GM19239 (cell line): ENCODE measurements at regions not wholly inside any gene's neighbourhood (a gene's known extent, or its start where the extent isn't known, plus 50 kb on each side); places are given as distances from the start of the nearest gene placed in this dataset.
"Not testable (repeated sequence)": the region's sequence is repeated elsewhere in the genome, so short reads cannot be mapped to it uniquely, and the experiment has no call there.

Experiments
- DNase-seq: peaks from one replicate; pipeline ENCODE4 v3.0.0; 2011; ENCODE audit warnings: low spot score; ENCODE audit not compliant: insufficient read length
- FAIRE-seq: peaks from 2 replicates; lab custom pipeline; 2011; peaks lifted over from hg19 to GRCh38; lab: Jason Lieb, UNC

DNA sequence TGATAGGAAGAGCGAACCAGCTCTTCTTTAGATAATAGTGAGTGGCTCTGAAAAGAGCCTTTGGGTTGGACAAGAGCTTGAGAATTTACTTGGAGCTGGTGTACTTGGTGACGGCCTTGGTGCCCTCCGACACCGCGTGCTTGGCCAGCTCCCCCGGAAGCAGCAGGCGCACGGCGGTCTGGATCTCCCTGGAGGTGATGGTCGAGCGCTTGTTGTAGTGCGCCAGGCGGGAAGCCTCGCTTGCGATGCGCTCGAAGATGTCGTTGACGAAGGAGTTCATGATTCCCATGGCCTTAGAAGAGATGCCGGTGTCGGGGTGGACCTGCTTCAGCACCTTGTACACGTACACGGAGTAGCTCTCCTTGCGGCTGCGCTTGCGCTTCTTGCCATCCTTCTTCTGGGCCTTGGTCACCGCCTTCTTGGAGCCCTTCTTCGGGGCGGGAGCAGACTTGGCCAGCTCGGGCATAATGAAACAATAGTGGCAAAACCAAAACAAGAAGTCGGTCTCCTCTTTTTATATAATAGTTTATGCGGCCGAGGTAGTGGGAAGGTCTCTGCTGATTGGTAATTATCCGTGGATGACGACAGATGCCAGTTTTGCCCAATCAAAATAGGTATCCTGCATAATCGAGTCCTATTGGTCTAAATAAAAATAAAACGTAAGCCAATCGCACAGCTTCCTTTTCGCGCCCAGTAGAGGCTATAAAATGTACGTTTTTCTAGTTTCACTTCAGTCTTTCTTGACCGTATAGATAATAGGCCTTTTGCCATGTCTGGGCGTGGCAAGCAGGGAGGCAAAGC, 104.6 kb downstream of the OR2B2 start:
- DNase-seq: not testable (repeated sequence)
- peak; percentile 98 for FAIRE-seq

DNA sequence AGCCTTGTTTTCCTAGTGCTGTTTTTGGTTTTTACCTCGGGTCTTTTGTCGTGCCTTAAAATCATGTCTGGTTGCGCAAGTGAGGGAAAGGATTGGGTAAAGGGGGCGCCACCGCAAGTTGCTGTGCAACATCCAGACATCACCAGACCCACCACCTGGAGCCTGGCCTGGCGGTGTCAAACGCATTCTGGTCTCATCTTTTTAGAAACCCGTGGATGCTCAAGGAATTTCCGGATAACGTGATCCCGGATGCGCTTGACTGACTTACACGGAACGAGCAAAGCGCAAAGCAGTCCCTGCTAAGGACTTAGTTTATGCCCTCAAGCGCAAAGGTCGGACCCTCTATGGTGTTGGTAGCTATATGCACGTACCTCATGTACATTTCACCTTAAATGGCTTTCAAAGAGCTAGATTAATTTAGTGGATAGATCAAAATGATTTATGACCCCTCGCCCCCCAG, 105.2 kb downstream of the OR2B2 start:
- no peak for DNase-seq

DNA sequence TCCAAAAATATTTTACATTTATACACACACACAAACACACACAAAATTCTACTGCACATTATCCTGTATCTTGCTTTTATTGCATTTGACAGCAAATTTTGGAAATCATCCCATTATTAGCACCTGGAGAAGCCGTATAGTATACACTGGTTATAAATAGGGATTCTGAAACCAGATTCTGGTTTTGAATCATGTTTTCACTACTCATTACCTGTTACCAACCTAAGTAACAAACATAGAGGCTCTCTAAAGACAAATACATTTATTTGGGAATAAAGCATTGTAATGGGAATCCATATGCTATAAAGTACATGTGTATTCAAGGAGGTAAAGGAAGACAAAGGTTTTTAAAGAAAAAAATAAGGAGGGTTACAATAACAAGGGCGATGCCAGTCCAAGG, 106.8 kb downstream of the OR2B2 start:
- FAIRE-seq: no peak

More for the DNA sequence above, 105.2 kb downstream of the OR2B2 start:
- FAIRE-seq: no peak

DNA sequence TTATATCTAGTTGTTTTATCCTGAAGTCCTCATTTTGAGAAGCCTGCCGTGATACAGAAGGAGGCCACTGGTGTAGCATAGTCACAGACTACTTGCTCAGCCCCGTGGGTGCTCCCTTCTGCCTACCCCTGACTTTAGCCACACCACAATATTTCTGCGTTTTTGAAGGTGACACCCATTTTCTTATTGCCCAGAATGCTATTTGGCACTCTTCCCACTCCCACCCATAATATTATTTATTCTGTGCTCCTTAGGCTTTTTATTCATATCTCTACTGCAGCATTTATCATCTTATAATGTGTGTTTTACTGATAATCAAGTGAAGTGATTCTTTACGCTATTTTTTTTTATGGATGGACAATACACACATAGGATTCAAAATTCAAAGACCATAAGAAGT, 107.3 kb downstream of the OR2B2 start:
- FAIRE-seq (no peak), DNase-seq (no peak)

More for the DNA sequence above, 106.8 kb downstream of the OR2B2 start:
- no peak for DNase-seq

DNA sequence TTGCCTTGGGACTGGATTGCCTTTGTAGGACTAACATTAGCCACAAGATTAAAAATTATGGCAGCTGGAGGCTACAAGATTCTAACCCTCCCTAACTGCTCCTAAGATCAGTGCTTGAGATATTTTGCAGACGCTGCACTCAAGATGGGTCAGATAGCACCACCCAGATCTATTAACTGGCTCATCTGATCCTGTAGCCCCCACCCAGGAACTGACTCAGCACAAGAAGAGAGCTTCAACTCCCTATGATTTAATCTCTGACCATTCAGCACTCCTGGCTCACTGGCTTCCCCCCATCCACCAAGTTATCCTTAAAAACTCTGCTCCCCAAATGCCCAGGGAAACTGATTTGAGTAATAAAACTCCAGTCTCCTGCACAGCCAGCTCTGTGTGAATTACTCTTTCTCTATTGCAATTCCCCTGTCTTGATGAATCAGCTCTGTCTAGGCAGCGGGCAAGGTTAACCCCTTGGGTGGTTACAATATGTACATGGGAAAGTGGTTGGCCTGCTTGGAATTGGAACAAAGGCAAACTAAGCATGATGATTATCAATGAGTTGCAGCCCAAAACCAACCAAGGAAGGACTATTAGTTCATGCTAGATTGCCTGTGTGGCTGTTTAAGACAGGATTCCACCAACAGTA, 111.3 kb downstream of the OR2B2 start:
- FAIRE-seq (no peak), DNase-seq (no peak)

DNA sequence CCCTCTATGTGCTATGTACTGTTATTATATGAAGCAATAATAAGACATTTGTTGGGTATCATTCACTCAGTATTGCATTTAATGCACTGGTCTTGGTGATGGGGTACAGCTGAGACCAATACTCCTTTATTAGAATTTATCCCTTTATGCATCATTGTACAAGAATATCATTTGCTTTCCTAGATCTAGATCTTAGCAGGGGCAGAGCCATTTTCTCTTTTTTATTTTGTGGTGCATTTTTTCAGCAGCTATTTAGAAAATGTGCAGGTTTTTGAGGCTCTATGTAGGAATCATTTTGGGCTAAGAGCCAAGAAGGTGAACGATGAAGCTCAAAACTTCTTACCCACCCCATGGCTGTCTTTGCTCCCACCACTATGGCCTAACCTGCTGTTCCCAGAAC, 114.2 kb downstream of the OR2B2 start:
- DNase-seq (no peak), FAIRE-seq (no peak)

DNA sequence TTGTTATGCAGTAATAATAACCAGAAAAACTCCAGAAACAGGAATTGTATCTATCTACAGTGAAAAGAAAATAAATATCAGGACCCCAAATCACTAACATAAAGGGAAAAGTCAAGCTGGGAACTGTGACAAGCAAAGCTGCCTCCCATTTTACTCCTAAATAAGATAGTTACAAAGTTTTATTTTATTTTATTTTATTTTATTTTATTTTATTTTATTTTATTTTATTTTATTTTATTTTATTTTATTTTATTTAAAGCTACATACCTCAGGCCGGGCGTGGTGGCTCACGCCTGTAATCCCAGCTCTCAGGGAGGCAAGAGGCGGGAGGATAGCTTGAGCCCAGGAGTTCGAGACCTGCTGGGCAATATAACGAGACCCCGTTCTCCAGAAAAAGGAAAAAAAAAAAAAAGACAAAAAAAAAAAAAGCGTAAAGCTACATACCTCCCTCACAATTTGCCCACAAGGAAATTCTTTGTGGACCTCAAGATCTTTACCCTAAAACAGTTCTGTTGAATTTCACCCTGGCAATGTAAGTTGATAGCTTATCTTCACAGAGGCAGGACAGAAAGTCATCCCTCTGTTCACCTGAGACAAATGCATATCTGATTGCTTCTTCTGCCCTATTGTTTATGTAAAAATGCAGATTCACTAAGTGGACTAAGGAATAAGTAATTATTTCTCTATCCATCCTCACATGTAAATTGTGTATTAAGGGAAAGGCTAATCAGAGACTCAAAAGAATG, 115.3 kb downstream of the OR2B2 start:
- DNase-seq, FAIRE-seq: not testable (repeated sequence)

DNA sequence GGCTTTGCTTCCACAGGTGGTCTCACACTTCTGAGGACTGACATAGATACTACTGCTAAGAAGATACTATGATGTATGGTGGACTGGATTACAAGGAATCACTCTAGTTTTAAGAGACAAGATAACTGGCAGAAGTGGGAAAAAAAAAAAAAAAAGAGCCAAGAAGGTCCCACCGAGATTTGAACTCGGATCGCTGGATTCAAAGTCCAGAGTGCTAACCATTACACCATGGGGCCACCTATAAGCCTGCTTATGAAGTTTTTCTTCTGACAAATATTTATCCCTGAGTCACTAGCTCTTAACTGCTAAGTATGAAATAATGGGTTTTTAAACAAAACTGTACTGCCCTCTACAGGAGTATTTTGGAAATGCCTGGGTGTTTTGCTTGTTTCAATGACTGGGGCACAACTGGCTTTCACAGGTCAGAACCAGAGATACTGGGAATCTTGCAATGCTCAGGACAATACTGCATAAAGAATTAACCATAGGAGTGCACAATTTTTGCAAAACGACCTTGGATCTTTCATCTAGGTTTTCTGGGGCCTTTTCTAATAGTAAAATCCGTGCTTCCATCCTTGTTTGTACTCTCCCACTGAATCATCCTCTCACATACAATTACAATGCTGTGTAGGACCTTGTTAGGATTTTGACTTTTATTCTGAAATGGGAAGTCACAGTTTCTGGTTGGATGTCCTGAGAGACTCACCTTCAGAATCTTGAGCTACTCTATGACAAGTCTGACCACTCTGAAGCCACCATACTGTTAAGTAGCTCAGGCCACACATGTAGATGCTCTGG, 116.3 kb downstream of the OR2B2 start:
- FAIRE-seq (peak; percentile 74), DNase-seq (no peak)

DNA sequence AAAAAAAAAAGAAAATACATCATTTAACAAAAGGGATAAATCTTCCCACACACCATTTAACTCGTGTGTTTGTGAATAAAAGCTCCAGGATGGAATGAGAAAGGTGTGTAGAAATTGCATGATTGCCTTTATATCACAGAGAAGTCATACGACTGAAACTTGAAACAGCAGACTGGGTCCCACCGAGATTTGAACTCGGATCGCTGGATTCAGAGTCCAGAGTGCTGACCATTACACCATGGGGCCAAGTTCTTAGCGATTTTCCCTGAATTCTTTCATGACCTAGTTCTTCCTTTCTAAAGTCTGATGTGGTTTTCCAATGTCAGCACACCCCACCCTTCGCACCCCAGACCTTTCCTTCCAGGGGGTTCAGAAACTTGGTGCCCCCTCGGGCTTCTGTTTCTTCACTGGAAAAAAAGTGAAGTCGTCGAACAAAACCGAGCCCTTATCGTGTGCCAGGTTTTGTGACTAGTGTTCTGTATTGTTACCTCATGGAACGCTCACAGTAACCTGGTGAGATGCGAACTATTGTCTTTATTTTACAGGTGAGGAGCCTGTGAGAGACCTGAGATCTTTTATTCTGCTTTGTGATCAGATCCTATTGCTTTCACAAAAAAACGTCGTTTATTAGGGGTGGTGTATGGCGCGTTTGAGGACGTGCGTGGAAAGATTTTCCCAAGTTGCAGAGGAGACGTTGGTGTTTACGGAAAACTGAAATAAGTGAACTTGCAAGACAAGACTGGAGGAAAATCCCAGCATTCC, 120.8 kb downstream of the OR2B2 start:
- DNase-seq (no peak), FAIRE-seq (peak; percentile 68)

DNA sequence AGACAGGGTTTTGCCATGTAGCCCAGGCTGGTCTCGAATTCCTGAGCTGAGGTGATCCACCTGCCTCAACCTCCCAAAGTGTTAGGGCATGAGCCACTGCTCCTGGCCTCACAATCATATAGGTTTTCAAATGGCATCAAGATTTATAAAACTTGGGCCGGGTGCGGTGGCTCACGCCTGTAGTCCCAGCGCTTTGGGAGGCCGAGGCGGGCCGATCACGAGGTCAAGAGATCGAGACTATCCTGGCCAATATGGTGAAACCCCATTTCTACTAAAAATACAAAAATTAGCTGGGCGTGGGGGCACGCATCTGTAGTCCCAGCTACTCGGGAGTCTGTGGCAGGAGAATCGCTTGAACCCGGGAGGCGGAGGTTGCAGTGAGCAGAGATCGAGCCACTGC, 123.8 kb downstream of the OR2B2 start:
- FAIRE-seq, DNase-seq: not testable (repeated sequence)

DNA sequence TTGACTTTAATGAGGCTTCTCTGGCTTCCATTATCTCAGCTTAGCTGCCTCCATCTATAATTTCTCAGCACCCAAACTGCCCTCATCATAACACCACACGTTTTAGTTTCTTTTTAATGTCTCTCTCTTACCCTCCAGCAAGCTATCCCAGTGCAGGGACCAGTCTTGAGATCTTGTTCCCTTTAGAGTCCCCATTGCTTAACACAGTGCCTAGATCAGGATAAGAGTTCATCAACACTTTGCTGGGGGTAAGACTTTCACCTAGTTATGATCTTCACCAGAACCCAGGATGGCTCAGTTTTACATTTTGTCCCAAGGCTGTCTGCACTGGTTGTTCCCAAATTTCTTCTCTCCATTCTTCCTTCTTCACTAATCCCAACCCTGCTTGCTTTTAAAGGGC, 126.1 kb downstream of the OR2B2 start:
- DNase-seq: no peak
- no peak for FAIRE-seq

DNA sequence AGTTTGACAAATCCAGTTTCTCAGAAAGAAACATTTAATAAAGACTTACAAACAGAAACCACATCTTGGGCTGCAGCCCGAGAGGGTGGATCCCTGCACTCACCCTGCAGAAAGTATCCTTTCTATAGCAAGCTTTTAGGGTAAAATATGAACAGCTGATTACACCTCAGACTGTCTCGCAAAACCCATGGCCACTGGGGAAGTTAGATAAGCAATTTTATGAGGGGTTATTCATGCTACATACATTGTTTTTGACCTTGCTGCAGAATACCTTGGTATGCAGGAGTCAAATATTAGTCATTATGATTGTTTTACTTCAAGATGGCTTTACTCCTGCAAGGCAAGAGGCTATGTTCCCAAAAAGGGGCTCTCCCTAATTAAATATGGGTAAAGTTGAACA, 126.9 kb downstream of the OR2B2 start:
- FAIRE-seq: no peak

DNA sequence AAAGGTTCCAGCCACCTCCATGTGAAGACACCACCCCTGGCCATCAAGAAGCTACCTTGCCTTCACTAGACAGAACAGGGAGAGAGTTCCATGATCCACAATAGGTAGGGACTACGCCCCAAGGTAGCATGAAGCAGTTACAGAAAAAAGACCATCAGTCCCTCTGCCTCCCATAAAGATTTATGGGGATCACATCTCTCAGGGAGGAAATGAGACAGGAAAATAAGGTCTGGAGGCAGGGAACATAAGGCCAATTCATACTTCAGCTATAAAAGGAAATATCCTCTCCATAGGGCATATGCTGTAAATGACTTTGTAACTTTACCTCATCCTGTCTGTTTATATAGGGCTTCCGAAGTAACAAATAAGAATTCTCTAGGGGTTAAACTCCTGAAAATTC, 129.4 kb downstream of the OR2B2 start:
- DNase-seq (no peak), FAIRE-seq (no peak)

More for the DNA sequence above, 126.9 kb downstream of the OR2B2 start:
- no peak for DNase-seq

DNA sequence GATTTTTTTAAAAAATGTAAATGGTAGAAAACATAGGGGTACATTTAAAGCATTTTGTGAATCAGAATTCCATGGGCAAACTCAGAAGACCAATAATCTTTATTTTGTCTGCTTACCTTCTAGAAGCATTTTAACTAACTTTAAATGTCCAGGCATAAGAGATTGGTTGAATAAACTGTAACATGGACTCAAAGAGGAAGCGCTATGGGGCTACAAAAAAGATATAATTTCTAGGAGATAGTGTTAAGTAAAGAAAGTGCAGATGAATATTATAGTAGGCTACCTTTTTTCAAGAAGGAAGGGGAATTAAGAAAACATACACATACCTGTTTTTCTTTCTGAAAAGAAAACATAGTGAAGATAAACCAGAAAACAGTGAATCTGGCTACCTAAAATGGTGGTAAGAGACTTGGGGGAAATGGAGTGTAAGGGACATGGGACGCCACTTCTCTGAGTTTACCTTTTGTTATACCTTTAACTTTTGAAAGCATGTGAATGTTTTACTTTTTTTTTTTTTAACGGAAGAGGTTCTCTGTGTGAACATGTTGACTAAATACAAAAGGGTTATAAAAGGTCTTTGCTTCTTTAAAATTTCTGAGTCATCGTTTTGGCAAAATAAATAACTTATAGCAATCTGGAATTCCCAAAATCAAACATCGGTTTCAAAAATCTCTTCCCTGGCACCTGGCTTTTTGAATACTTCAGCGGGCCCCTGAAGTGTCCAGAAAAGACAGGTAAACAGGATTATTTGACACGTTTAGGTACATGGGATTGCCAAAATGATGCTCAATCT, 133.4 kb downstream of the OR2B2 start:
- FAIRE-seq: peak; percentile 45
- DNase-seq: no peak

DNA sequence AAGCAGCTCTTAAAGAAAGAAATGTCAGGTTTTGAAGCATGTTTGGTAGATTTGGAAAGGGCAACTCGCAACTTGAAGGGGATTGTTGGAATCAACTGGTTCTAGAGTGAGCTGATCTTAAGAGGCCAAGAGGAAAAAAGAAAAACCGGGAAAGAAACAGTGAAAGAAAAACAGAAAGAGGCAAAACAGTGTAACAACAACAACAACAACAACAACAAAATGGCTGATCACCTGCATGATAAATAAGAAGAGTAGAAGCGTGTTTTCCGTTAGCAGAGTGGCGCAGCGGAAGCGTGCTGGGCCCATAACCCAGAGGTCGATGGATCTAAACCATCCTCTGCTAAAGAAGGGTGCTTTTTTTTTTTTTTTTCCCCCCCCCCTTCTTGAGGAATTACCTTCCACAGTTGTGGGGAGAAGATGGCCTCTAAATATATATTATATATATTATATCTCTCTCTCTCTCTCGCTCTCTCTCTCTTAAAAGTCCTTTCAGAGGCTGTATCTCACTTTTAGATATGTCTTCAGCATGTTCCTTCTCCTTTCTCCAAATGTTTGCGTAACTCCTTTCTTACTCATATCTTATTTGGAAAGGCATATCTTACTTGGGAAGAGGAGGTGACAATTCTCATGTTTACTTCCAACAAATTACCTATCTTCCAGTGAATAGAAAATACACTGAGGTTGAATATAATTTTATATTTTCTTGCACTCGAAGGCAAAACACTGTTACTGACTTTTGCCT, 134.4 kb downstream of the OR2B2 start:
- DNase-seq: no peak
- FAIRE-seq: no peak

DNA sequence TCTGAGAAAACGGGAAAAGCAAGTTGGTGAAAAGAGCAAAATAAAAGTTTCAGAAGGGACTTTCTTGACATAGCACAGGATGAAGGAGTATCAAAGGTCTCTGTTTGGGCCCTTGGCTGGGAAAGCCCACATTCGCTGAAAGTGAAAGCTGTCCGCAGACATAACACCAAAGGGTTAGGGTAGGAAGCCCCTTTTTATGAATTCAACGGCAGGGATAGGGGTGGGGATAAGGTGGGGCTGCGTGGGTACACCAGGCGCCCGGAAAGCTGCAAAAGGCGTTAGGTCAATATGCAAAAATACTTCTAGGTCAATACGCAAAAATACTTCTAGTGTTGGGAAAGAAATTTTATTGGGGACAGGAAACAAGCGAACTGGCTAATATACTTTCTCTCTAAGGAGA, 135.1 kb downstream of the OR2B2 start:
- FAIRE-seq: no peak
- DNase-seq: no peak

DNA sequence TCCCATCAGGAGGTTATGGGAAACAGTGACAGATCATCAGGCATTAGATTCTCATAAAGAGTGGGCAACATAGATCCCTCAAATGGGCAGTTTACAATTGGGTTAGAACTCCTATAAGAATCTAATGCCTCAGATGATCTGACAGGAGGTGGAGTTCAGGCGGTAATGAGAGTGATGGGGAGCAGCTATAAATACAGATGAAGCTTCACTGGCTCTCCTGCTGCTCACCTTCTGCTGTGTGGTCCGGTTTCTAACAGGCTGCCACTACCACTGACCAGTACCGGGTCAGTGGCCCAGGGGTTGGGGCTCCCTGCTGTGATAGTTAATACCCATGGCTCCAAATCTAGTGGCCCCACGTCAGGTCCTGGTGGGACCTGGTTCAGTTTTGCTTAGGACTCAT, 135.7 kb downstream of the OR2B2 start:
- FAIRE-seq: no peak
- no peak for DNase-seq

DNA sequence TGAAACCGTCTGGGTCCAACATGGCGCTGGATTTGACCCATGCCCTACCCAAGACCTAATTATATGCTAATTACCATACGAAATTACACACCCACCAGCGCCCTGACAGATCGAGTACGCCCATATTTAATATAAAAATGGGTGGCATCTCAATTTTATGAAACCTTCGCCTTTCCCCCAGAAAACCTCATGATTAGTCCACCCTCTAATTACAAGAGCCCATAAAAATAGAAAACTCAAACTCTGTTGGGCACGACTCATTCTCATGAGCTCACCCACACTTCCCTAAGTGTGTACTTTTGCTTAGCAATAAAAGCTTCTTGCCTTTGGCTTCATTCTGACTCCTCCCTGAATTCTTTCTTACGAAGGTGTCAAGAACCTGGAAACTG, 136.4 kb downstream of the OR2B2 start:
- FAIRE-seq (no peak), DNase-seq (no peak)
